ENCODE measurements at regions not wholly inside any gene's neighbourhood (a gene's known extent, or its start where the extent isn't known, plus 50 kb on each side); places are given as distances from the start of the nearest gene placed in this dataset.

DNA sequence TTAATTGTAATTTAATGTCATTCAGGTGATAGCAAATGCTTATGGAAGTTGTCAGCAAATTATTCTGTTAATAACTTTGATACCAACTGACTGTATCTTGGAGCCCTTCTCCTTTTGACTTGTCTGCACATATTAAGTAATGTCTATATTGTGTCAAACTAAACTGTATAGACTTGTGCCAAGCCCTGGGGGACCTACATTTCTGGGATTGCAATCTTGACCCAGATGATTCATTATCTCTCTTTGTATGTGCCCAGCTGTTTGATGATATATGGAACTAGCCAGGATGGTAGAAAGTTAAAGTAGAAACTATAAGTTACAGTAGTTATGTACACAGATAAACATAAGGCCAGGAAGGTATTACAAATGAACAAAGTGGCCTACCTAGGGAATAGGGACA is 402.8 kb upstream of the RARB start:
- ATAC-seq (ENCODE audit: low FRiP score) (no peak), DNase-seq (ENCODE audit: low spot score) (no peak)
- TF ChIP-seq, protein P1, sequence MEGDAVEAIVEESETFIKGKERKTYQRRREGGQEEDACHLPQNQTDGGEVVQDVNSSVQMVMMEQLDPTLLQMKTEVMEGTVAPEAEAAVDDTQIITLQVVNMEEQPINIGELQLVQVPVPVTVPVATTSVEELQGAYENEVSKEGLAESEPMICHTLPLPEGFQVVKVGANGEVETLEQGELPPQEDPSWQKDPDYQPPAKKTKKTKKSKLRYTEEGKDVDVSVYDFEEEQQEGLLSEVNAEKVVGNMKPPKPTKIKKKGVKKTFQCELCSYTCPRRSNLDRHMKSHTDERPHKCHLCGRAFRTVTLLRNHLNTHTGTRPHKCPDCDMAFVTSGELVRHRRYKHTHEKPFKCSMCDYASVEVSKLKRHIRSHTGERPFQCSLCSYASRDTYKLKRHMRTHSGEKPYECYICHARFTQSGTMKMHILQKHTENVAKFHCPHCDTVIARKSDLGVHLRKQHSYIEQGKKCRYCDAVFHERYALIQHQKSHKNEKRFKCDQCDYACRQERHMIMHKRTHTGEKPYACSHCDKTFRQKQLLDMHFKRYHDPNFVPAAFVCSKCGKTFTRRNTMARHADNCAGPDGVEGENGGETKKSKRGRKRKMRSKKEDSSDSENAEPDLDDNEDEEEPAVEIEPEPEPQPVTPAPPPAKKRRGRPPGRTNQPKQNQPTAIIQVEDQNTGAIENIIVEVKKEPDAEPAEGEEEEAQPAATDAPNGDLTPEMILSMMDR (IDR thresholded peaks at IDR 0.05), result no peak

GRCh38 chr3:25027650-25028049 is 400.4 kb upstream of the RARB start:
- TF ChIP-seq, protein P1 (IDR thresholded peaks at IDR 0.05), result no peak
- DNase-seq (ENCODE audit: low spot score), result no peak
- ATAC-seq (ENCODE audit: low FRiP score), result no peak

DNA sequence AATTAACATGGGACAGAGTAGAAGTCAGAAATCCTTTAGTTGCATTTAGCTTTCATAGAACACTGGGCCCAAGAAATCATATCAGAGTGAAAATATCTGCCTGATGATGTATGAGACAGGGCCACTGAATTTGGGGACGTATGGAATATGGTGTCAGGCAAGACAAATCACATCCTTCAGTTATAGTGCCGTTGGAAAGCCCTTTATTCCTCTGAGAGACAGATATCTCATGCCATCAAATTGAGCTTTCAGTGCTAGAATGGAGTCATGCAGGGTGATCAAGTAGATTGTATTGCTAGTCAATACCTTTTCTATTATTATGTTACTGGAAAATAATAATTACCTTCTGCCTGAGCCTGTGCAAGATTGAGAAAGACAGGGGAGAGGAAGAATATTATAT is 398.2 kb upstream of the RARB start:
- no peak for DNase-seq (ENCODE audit: low spot score)
- no peak for ATAC-seq (ENCODE audit: low FRiP score)
- TF ChIP-seq, protein P1 (IDR thresholded peaks at IDR 0.05), result no peak

- no peak for DNase-seq (ENCODE audit: low spot score)
- TF ChIP-seq, protein P1 (IDR thresholded peaks at IDR 0.05), result no peak
These were observed 395.7 kb upstream of the RARB start for GRCh38 chr3:25032344-25032743.

DNA sequence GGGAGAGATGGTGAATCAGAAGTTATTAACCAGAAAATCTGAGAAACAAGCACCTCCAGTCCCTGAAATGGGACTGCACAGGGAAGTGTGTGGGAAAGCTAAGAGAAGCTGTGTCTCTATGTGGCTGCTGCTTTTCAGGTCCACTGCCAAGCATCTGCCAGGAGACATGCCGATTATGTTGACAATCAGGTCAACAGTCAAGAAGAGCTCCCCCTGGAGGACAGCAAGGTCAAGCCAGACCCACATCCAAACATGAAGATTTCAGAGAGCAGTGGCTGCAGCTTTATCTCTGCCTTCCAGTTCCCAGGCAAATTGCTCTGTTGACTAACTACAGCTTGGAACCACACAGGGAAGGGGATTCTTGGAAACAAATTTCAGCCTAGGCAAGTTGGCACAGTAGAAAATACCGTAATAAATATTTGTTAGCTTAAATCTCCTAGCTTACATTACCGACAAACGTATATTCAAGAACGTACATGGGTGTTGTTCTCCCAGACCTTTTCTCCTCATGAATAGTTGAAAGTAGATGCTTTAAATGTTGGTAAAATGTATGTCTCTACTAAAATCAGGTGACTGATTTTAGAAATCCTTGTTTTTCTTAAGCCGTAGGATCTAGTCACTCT is 394.5 kb upstream of the RARB start:
- no peak for DNase-seq (ENCODE audit: low spot score)
- ATAC-seq (ENCODE audit: low FRiP score), result no peak
- TF ChIP-seq, protein P1 (IDR thresholded peaks at IDR 0.05), result no peak

More at GRCh38 chr3:25032344-25032743, 395.7 kb upstream of the RARB start:
- no peak for ATAC-seq (ENCODE audit: low FRiP score)

- DNase-seq (ENCODE audit: low spot score), result no peak
These were observed 392.5 kb upstream of the RARB start for GRCh38 chr3:25035526-25035925.

DNA sequence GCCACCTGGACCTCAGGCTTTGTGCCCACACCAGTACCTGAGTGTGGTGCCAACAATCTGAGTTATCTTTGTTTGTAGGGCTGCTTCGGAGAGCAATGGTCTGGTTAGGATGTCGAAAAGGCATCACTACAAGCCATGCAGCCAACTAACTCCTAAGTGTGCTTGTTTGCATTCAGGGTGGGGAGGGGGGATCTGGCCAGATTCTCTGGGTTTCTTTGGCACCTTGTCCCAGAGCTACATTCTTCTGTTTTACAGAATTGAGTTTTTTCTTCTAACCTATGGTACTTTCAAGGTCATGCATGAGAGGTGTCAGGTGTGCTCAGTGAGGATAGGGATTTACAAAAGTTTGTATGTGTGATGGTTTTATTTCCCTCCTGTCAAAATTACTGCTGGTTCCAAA is 391.4 kb upstream of the RARB start:
- TF ChIP-seq, protein P1 (IDR thresholded peaks at IDR 0.05), result no peak

More at GRCh38 chr3:25035526-25035925, 392.5 kb upstream of the RARB start:
- TF ChIP-seq, protein P1 (IDR thresholded peaks at IDR 0.05), result no peak
- no peak for ATAC-seq (ENCODE audit: low FRiP score)

More for the DNA sequence above, 391.4 kb upstream of the RARB start:
- ATAC-seq (ENCODE audit: low FRiP score) (no peak), DNase-seq (ENCODE audit: low spot score) (no peak)

Measured in omental fat pad (tissue), 3 donors.